Mesothelial cell of epicardium (in vitro differentiated cells): ENCODE measurements at regions not wholly inside any gene's neighbourhood (a gene's known extent, or its start where the extent isn't known, plus 50 kb on each side); places are given as distances from the start of the nearest gene placed in this dataset.

Experiments used
- DNase-seq, 2 experiments: peaks; one replicate each; pipeline ENCODE4 v3.0.0; 2021; ENCODE audit warnings: low spot score in 2 of 2; ENCODE audit not compliant: unreplicated experiment in 2 of 2
- H3K27ac Mint-ChIP-seq: 2 replicates; pipeline ENCODE4 v1.8.0; 2021; ENCODE audit warnings: mixed read lengths
- H3K27me3 Mint-ChIP-seq: 2 replicates; pipeline ENCODE4 v1.8.0; 2021; ENCODE audit warnings: low read depth, mixed read lengths
- H3K36me3 Mint-ChIP-seq: 2 replicates; pipeline ENCODE4 v1.8.0; 2021; ENCODE audit warnings: mixed read lengths
- H3K4me1 Mint-ChIP-seq: 2 replicates; pipeline ENCODE4 v1.8.0; 2021; ENCODE audit warnings: mixed read lengths
- H3K4me3 Mint-ChIP-seq: 2 replicates; pipeline ENCODE4 v1.8.0; 2021; ENCODE audit warnings: mild to moderate bottlenecking, moderate library complexity, mixed read lengths
- H3K9me3 Mint-ChIP-seq: 2 replicates; pipeline ENCODE4 v1.8.0; 2021; ENCODE audit warnings: mixed read lengths
- CTCF ChIP-seq: fragments of 200-600 bp; sonication (generic); IDR thresholded peaks from one replicate; pipeline ENCODE4 v1.5.0; 2021; ENCODE audit warnings: antibody characterized with exemption; ENCODE audit not compliant: unreplicated experiment

GRCh38 chr11:106421676-106422292 lies 344.3 kb downstream of the AASDHPPT start:
- TF ChIP-seq CTCF: no peak
- Mint-ChIP-seq H3K4me1 (peaks cover 7% of the 10 kb centered on the region), H3K9me3 (no peaks in the 10 kb centered on the region), H3K4me3 (no peak overlapping the region), H3K27ac (no peak overlapping the region), H3K27me3 (no peaks in the 10 kb centered on the region), H3K36me3 (no peaks in the 10 kb centered on the region)
- no peak for DNase-seq

DNA sequence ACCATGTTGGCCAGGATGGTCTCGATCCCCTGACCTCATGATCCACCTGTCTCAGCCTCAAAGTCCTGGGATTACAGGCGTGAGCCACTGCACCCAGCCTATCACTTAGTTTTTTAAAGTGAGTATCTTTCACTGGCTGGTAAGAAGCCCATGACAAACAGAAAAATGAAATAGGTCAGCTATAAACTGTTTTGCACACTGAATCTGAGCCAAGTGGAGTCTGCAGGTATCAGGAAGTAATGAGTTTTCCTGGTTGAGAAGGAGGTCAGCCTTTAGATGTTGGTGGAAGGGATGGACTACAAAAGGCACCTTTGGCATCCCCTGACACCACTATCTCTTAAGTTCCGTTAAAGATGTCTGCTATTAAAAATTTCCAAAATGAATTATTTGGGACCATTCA lies 345.1 kb downstream of the AASDHPPT start:
- H3K27me3 Mint-ChIP-seq: no peaks in the 10 kb centered on the region
- H3K36me3 Mint-ChIP-seq: no peaks in the 10 kb centered on the region
- H3K27ac Mint-ChIP-seq: no peak overlapping the region
- H3K9me3 Mint-ChIP-seq: no peaks in the 10 kb centered on the region
- no peak overlapping the region for H3K4me3 Mint-ChIP-seq
- no peak for DNase-seq
- peaks cover 7% of the 10 kb centered on the region for H3K4me1 Mint-ChIP-seq
- TF ChIP-seq CTCF: no peak

GRCh38 chr11:106424111-106424510 lies 346.6 kb downstream of the AASDHPPT start:
- peaks cover 7% of the 10 kb centered on the region for H3K4me1 Mint-ChIP-seq
- no peak overlapping the region for H3K27ac Mint-ChIP-seq
- no peak for DNase-seq
- TF ChIP-seq CTCF: no peak
- no peak overlapping the region for H3K4me3 Mint-ChIP-seq
- H3K9me3 Mint-ChIP-seq: no peaks in the 10 kb centered on the region
- no peaks in the 10 kb centered on the region for H3K27me3 Mint-ChIP-seq
- no peaks in the 10 kb centered on the region for H3K36me3 Mint-ChIP-seq

DNA sequence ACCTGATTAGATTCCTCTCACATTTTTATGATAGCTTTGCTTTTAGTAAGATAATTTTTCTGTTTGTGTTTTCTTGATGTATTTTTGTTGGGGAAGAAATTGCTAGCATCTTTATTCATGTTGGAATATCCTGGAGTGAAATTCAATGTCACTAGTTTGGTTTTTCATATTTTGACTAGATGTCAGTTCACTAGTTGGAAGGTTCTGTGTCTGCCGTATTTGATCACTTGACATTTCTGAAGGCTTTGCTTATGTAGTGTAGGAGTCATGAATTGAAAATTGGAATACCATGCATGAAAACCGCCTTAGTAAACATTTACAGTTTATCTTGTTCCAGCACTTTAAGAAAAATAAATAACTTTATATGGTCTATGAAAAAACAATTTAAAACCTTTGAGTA lies 348.4 kb downstream of the AASDHPPT start:
- Mint-ChIP-seq H3K4me1 (peaks cover 7% of the 10 kb centered on the region), H3K9me3 (no peaks in the 10 kb centered on the region), H3K27ac (no peak overlapping the region), H3K36me3 (no peaks in the 10 kb centered on the region), H3K27me3 (no peaks in the 10 kb centered on the region), H3K4me3 (no peak overlapping the region)
- TF ChIP-seq CTCF: no peak
- DNase-seq: no peak

DNA sequence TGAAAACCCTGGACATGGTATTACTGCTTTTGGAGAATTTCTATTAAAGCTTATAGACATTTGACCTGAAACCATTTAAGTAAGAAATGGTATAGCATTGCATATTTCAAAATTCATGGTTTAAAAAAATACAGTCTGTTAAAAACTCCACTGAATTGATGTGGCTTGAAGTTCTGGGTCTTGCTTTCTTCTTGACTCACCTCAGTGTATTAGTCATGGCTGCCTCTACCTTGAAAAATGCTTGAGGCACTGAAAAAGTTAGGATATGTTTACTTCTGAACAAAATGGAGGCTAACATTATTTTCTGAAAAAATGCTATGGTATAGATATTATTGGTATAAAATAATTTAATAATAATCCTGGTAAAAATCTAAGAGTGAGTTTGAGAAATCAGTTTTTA lies 349.2 kb downstream of the AASDHPPT start:
- Mint-ChIP-seq H3K36me3 (no peaks in the 10 kb centered on the region), H3K4me1 (peaks cover 7% of the 10 kb centered on the region), H3K27me3 (no peaks in the 10 kb centered on the region), H3K9me3 (no peaks in the 10 kb centered on the region), H3K4me3 (no peak overlapping the region), H3K27ac (no peak overlapping the region)
- no peak for DNase-seq
- no peak for TF ChIP-seq CTCF

GRCh38 chr11:106427736-106428135 lies 350.3 kb downstream of the AASDHPPT start:
- no peaks in the 10 kb centered on the region for H3K9me3 Mint-ChIP-seq
- H3K4me3 Mint-ChIP-seq: no peak overlapping the region
- H3K27ac Mint-ChIP-seq: no peak overlapping the region
- H3K4me1 Mint-ChIP-seq: peaks cover 7% of the 10 kb centered on the region
- no peaks in the 10 kb centered on the region for H3K36me3 Mint-ChIP-seq
- no peak for DNase-seq
- H3K27me3 Mint-ChIP-seq: no peaks in the 10 kb centered on the region
- TF ChIP-seq CTCF: no peak
